HEK293 (cell line): ENCODE measurements at regions not wholly inside any gene's neighbourhood (a gene's known extent, or its start where the extent isn't known, plus 50 kb on each side); places are given as distances from the start of the nearest gene placed in this dataset.

ENCODE experiments used
- CTCF ChIP-seq: fragments of 450-650 bp; formaldehyde crosslinking; IDR thresholded peaks from 2 replicates; pipeline ENCODE4 v1.5.1; 2016; ENCODE audit warnings: missing biosample characterization, missing genetic modification characterization
- MZF1 ChIP-seq: fragments of 450-650 bp; formaldehyde crosslinking; IDR thresholded peaks from 2 replicates; pipeline ENCODE4 v1.5.1; 2017; ENCODE audit warnings: missing biosample characterization, missing genetic modification characterization, borderline replicate concordance
- YY1 ChIP-seq: fragments of 450-650 bp; formaldehyde crosslinking; IDR thresholded peaks from 2 replicates; pipeline ENCODE4 v1.5.1; 2018; ENCODE audit warnings: missing biosample characterization, missing genetic modification characterization
- ZBTB17 ChIP-seq: fragments of 450-650 bp; formaldehyde crosslinking; IDR thresholded peaks from 2 replicates; pipeline ENCODE4 v1.5.1; 2016; ENCODE audit warnings: missing biosample characterization, missing genetic modification characterization
- ZBTB21 ChIP-seq: fragments of 450-650 bp; formaldehyde crosslinking; IDR thresholded peaks from 2 replicates; pipeline ENCODE4 v1.5.1; 2017; ENCODE audit warnings: missing biosample characterization, missing genetic modification characterization
- ZNF23 ChIP-seq: fragments of 450-650 bp; formaldehyde crosslinking; IDR thresholded peaks from 2 replicates; pipeline ENCODE4 v1.5.1; 2016; ENCODE audit warnings: missing biosample characterization, missing genetic modification characterization, borderline replicate concordance
- ZNF449 ChIP-seq: fragments of 450-650 bp; formaldehyde crosslinking; IDR thresholded peaks from 2 replicates; pipeline ENCODE4 v1.5.1; 2017; ENCODE audit warnings: missing biosample characterization, mild to moderate bottlenecking, missing genetic modification characterization, moderate library complexity
- ZNF658 ChIP-seq: fragments of 450-650 bp; formaldehyde crosslinking; IDR thresholded peaks from 2 replicates; pipeline ENCODE4; 2016; ENCODE audit warnings: missing biosample characterization, missing genetic modification characterization

GRCh38 chr5:154664869-154665268, 90.3 kb upstream of the LARP1 start:
- TF ChIP-seq CTCF = no peak
- no peak for TF ChIP-seq ZNF658 (tag by site-specific recombination)
- TF ChIP-seq ZBTB17 (tag by site-specific recombination) = no peak
- TF ChIP-seq YY1 = no peak
- no peak for TF ChIP-seq ZNF449 (tag by site-specific recombination)
- no peak for TF ChIP-seq MZF1 (tag by site-specific recombination)
- TF ChIP-seq ZBTB21 = no peak
- no peak for TF ChIP-seq ZNF23 (tag by site-specific recombination)
